GM12873 (cell line): ENCODE measurements at regions not wholly inside any gene's neighbourhood (a gene's known extent, or its start where the extent isn't known, plus 50 kb on each side); places are given as distances from the start of the nearest gene placed in this dataset.

Experiments
- CTCF ChIP-seq: IDR thresholded peaks from 2 replicates; pipeline ENCODE4 v1.5.1; 2012; ENCODE audit warnings: low read depth, mild to moderate bottlenecking, moderate library complexity, low read length, control low read depth; ENCODE audit not compliant: insufficient read depth; ENCODE audit errors: missing control alignments

- TF ChIP-seq CTCF, result no peak
These were observed 408.8 kb upstream of the F9 start for GRCh38 chrX:139121616-139122286.

GRCh38 chrX:139120760-139121159 is 409.2 kb upstream of the FGF13 start:
- no peak for TF ChIP-seq CTCF

- no peak for TF ChIP-seq CTCF
These were observed 402.2 kb upstream of the FGF13 start for GRCh38 chrX:139113708-139114107.

GRCh38 chrX:139112432-139112831 is 400.9 kb upstream of the FGF13 start:
- no peak for TF ChIP-seq CTCF

- no peak for TF ChIP-seq CTCF
These were observed 394.6 kb upstream of the FGF13 start for GRCh38 chrX:139106069-139106468.

GRCh38 chrX:139094671-139095592 is 383.4 kb upstream of the FGF13 start:
- TF ChIP-seq CTCF, result no peak

- TF ChIP-seq CTCF, result no peak
These were observed 381.7 kb upstream of the FGF13 start for GRCh38 chrX:139093201-139093600.
